HAP-1 (cell line): ENCODE measurements at regions not wholly inside any gene's neighbourhood (a gene's known extent, or its start where the extent isn't known, plus 50 kb on each side); places are given as distances from the start of the nearest gene placed in this dataset.

Experiments used
- DNase-seq, 2 experiments: peaks; one replicate each; pipeline ENCODE4 v3.0.0-alpha.2; 2016 to 2020; ENCODE audit warnings: low spot score in 2 of 2
- H3K27me3 ChIP-seq: fragments of 250-450 bp; sonication (Bioruptor Pico); 2 replicates; pipeline ENCODE4 v1.5.1; 2020; ENCODE audit warnings: low read depth, mild to moderate bottlenecking, moderate library complexity
- H3K36me3 ChIP-seq: fragments of 250-450 bp; sonication (Bioruptor Pico); replicated peaks from 2 replicates; pipeline ENCODE4 v1.5.1; 2020; ENCODE audit warnings: mild to moderate bottlenecking
- H3K4me1 ChIP-seq: fragments of 250-450 bp; sonication (Bioruptor Pico); 2 replicates; pipeline ENCODE4 v1.5.1; 2020; ENCODE audit warnings: mild to moderate bottlenecking
- H3K4me3 ChIP-seq: fragments of 250-450 bp; sonication (Bioruptor Pico); 2 replicates; pipeline ENCODE4 v1.5.1; 2020; ENCODE audit warnings: mild to moderate bottlenecking, moderate library complexity
- H3K9me3 ChIP-seq: fragments of 250-450 bp; sonication (Bioruptor Pico); 2 replicates; pipeline ENCODE4 v1.5.1; 2020; ENCODE audit warnings: mild to moderate bottlenecking, moderate library complexity
- in situ Hi-C: fragments of 300-500 bp; cut with MboI; formaldehyde crosslinking; loops from 3 replicates; pipeline ENCODE4 v1.14.3; 2020; ENCODE audit warnings: low sequenced_read_pairs, inconsistent platforms, mixed read lengths

- Histone ChIP-seq H3K4me1 (no peaks in the 10 kb centered on the region), H3K27me3 (no peaks in the 10 kb centered on the region), H3K36me3 (no peaks in the 10 kb centered on the region), H3K9me3 (no peaks in the 10 kb centered on the region), H3K4me3 (no peak overlapping the region)
- in situ Hi-C loops: no loop called here
- DNase-seq: no peak
Observed at GRCh38 chr10:31614611-31615010, 295.6 kb downstream of the ZEB1 start.

GRCh38 chr10:31612082-31612481, 293.1 kb downstream of the ZEB1 start:
- in situ Hi-C loops: no loop called here
- no peak overlapping the region for H3K4me3 ChIP-seq
- H3K4me1 ChIP-seq: no peaks in the 10 kb centered on the region
- no peaks in the 10 kb centered on the region for H3K27me3 ChIP-seq
- no peak for DNase-seq
- no peaks in the 10 kb centered on the region for H3K9me3 ChIP-seq
- H3K36me3 ChIP-seq: no peaks in the 10 kb centered on the region

GRCh38 chr10:31611161-31611560, 292.1 kb downstream of the ZEB1 start:
- H3K9me3 ChIP-seq: no peaks in the 10 kb centered on the region
- DNase-seq: no peak
- no peaks in the 10 kb centered on the region for H3K36me3 ChIP-seq
- H3K27me3 ChIP-seq: no peaks in the 10 kb centered on the region
- in situ Hi-C loops: no loop called here
- no peaks in the 10 kb centered on the region for H3K4me1 ChIP-seq
- no peak overlapping the region for H3K4me3 ChIP-seq

GRCh38 chr10:31607481-31607880, 288.5 kb downstream of the ZEB1 start:
- Histone ChIP-seq H3K27me3 (no peaks in the 10 kb centered on the region), H3K4me1 (peaks cover 4% of the 10 kb centered on the region; the same call in 1 of the 2 replicates), H3K4me3 (no peak overlapping the region), H3K9me3 (no peaks in the 10 kb centered on the region), H3K36me3 (no peaks in the 10 kb centered on the region)
- in situ Hi-C loops: no loop called here
- DNase-seq: no peak

GRCh38 chr10:31606841-31607240, 287.8 kb downstream of the ZEB1 start:
- Histone ChIP-seq H3K27me3 (no peaks in the 10 kb centered on the region), H3K36me3 (no peaks in the 10 kb centered on the region), H3K4me3 (no peak overlapping the region), H3K4me1 (peaks cover 4% of the 10 kb centered on the region; the same call in 1 of the 2 replicates), H3K9me3 (no peaks in the 10 kb centered on the region)
- in situ Hi-C loops: no loop called here
- DNase-seq: no peak

GRCh38 chr10:31605861-31606525, 287.0 kb downstream of the ZEB1 start:
- Histone ChIP-seq H3K27me3 (no peaks in the 10 kb centered on the region), H3K4me3 (no peak overlapping the region), H3K9me3 (no peaks in the 10 kb centered on the region), H3K36me3 (no peaks in the 10 kb centered on the region), H3K4me1 (peaks cover 4% of the 10 kb centered on the region; the same call in 1 of the 2 replicates)
- in situ Hi-C loops: no loop called here
- DNase-seq: no peak

GRCh38 chr10:31605426-31605825, 286.4 kb downstream of the ZEB1 start:
- Histone ChIP-seq H3K9me3 (no peaks in the 10 kb centered on the region), H3K27me3 (no peaks in the 10 kb centered on the region), H3K4me3 (no peak overlapping the region), H3K4me1 (peaks cover 4% of the 10 kb centered on the region; the same call in 1 of the 2 replicates), H3K36me3 (no peaks in the 10 kb centered on the region)
- in situ Hi-C loops: no loop called here
- DNase-seq: no peak

- no peaks in the 10 kb centered on the region for H3K9me3 ChIP-seq
- H3K36me3 ChIP-seq: no peaks in the 10 kb centered on the region
- no peaks in the 10 kb centered on the region for H3K27me3 ChIP-seq
- peaks cover 4% of the 10 kb centered on the region; the same call in 1 of the 2 replicates for H3K4me1 ChIP-seq
- H3K4me3 ChIP-seq: no peak overlapping the region
- in situ Hi-C loops: no loop called here
- no peak for DNase-seq
Observed at GRCh38 chr10:31604646-31605170, 285.7 kb downstream of the ZEB1 start.

- in situ Hi-C loops: no loop called here
- H3K4me1 ChIP-seq: peaks cover 4% of the 10 kb centered on the region; the same call in 1 of the 2 replicates
- H3K9me3 ChIP-seq: no peaks in the 10 kb centered on the region
- no peak overlapping the region; the same call in 1 of the 2 replicates for H3K4me3 ChIP-seq
- peak in 1 of 2 experiments; percentile 22 for DNase-seq
- no peaks in the 10 kb centered on the region for H3K36me3 ChIP-seq
- no peaks in the 10 kb centered on the region for H3K27me3 ChIP-seq
Observed at GRCh38 chr10:31604096-31604495, 285.1 kb downstream of the ZEB1 start.

GRCh38 chr10:31603235-31604087, 284.4 kb downstream of the ZEB1 start:
- in situ Hi-C loops: no loop called here
- peak overlapping the region; percentile 56 for H3K4me3 ChIP-seq
- peak; percentile 93 to 97 for DNase-seq

GRCh38 chr10:31602541-31603234, 283.7 kb downstream of the ZEB1 start:
- H3K4me3 ChIP-seq: peak overlapping the region; percentile 56
- H3K4me1 ChIP-seq: peaks cover 4% of the 10 kb centered on the region; the same call in 1 of the 2 replicates
- no peaks in the 10 kb centered on the region for H3K27me3 ChIP-seq
- in situ Hi-C loops: no loop called here
- peak in 1 of 2 experiments; percentile 53 for DNase-seq
- no peaks in the 10 kb centered on the region for H3K9me3 ChIP-seq
- no peaks in the 10 kb centered on the region for H3K36me3 ChIP-seq

More at GRCh38 chr10:31603235-31604087, 284.4 kb downstream of the ZEB1 start:
- no peaks in the 10 kb centered on the region for H3K36me3 ChIP-seq
- H3K27me3 ChIP-seq: no peaks in the 10 kb centered on the region
- no peaks in the 10 kb centered on the region for H3K9me3 ChIP-seq
- H3K4me1 ChIP-seq: peaks cover 4% of the 10 kb centered on the region; the same call in 1 of the 2 replicates

- H3K4me1 ChIP-seq: peaks cover 4% of the 10 kb centered on the region; the same call in 1 of the 2 replicates
- no peaks in the 10 kb centered on the region for H3K9me3 ChIP-seq
- H3K36me3 ChIP-seq: no peaks in the 10 kb centered on the region
- no peak overlapping the region for H3K4me3 ChIP-seq
- H3K27me3 ChIP-seq: no peaks in the 10 kb centered on the region
- in situ Hi-C loops: no loop called here
- DNase-seq: no peak
Observed at GRCh38 chr10:31601136-31601535, 282.1 kb downstream of the ZEB1 start.

- Histone ChIP-seq H3K4me3 (no peak overlapping the region), H3K9me3 (no peaks in the 10 kb centered on the region), H3K36me3 (no peaks in the 10 kb centered on the region), H3K27me3 (no peaks in the 10 kb centered on the region), H3K4me1 (peaks cover 4% of the 10 kb centered on the region; the same call in 1 of the 2 replicates)
- no peak for DNase-seq
- in situ Hi-C loops: no loop called here
Observed at GRCh38 chr10:31599626-31600504, 280.8 kb downstream of the ZEB1 start.
